GM20000 (cell line): ENCODE measurements at regions not wholly inside any gene's neighbourhood (a gene's known extent, or its start where the extent isn't known, plus 50 kb on each side); places are given as distances from the start of the nearest gene placed in this dataset.

Experiments
- DNase-seq: peaks from one replicate; pipeline ENCODE4 v3.0.0; 2012; ENCODE audit warnings: low spot score
- TF ChIP-seq, protein P1 (sequence below): IDR thresholded peaks from 2 replicates; pipeline ENCODE4 v1.5.1; 2012; ENCODE audit warnings: mild to moderate bottlenecking, control low read depth; ENCODE audit errors: extremely low read depth, missing control alignments

DNA sequence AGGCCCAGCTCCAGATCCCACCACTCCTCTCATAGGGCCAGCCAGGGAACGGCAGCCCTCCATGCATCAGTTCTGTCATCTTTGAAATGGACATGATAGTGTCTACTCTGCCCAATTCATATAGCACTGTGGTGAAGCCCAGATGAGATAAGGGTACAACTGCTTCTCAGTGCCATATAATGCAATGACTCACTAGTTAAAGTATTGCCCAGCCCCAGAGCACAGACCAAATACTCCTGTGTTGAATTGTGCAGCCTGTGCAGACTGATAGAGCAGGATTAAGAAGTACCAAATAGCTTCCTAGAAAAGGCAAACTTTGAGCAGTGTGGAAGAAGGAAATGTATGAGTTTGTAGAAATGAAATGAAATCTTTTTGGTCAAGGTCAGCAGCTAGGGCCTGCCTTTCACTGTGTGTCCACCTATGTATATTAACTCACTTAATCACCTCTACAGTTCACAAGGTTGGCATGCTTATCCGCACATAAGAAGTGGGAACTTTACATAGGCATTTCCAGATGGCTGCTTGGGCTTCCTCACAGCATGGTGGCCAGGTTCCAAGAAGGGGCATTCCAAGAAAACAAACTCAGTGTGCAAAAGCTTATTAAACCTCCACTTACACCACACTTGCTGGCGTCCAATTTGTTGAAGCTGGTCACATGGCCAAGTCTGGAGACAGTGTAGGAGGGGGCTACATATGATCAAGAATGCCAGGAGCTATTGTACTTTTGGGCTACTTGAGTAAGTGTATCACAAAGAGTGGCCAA, 102.8 kb upstream of the COPS8 start:
- TF ChIP-seq, protein P1, sequence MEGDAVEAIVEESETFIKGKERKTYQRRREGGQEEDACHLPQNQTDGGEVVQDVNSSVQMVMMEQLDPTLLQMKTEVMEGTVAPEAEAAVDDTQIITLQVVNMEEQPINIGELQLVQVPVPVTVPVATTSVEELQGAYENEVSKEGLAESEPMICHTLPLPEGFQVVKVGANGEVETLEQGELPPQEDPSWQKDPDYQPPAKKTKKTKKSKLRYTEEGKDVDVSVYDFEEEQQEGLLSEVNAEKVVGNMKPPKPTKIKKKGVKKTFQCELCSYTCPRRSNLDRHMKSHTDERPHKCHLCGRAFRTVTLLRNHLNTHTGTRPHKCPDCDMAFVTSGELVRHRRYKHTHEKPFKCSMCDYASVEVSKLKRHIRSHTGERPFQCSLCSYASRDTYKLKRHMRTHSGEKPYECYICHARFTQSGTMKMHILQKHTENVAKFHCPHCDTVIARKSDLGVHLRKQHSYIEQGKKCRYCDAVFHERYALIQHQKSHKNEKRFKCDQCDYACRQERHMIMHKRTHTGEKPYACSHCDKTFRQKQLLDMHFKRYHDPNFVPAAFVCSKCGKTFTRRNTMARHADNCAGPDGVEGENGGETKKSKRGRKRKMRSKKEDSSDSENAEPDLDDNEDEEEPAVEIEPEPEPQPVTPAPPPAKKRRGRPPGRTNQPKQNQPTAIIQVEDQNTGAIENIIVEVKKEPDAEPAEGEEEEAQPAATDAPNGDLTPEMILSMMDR = no peak
- DNase-seq = no peak

DNA sequence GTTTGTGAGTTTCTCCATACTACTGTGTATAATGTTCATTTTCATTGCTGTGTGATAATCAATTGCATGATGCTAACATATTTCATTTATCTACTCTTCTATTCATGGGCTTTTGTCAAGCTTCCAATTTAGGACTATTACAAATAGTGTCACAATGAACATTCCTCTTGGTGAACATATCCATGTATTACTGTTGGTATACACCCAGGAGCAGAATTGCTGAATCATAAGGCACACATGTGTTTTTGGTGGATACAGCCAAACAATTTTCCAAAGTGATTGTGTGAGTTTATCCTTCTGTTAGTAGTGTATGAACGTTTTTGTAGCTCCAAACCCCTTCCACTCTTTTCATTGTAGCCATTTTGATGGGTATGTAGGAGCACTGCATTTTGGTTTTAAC, 101.6 kb upstream of the COPS8 start:
- TF ChIP-seq, protein P1 = no peak
- no peak for DNase-seq

DNA sequence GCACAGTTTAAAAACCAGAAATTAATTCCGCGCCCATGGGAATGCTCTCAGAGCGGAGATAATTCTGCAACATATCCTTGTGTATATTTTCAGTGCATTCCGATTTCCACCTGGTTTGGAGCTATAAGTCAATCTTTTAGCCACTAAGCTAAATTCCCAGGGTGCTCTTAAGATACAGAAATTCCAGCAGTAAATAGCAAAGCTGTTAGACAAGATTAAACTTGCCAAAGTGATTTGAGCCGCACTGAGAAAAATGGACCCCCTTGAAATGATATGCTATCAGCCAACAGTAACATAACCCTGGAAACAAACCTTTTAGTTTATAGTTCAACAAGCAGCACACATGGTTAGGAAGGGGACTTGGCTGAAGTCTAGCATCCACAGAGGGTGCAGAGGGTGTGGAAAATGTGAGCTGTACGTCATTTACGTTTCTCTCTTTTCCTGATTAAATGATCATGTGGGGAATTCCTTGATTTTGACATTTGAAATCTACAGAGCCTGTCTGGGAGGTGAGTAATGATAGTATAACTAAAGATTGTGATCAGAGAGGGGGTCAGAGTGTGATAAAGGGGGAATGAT, 99.8 kb upstream of the COPS8 start:
- no peak for DNase-seq
- TF ChIP-seq, protein P1 = no peak

DNA sequence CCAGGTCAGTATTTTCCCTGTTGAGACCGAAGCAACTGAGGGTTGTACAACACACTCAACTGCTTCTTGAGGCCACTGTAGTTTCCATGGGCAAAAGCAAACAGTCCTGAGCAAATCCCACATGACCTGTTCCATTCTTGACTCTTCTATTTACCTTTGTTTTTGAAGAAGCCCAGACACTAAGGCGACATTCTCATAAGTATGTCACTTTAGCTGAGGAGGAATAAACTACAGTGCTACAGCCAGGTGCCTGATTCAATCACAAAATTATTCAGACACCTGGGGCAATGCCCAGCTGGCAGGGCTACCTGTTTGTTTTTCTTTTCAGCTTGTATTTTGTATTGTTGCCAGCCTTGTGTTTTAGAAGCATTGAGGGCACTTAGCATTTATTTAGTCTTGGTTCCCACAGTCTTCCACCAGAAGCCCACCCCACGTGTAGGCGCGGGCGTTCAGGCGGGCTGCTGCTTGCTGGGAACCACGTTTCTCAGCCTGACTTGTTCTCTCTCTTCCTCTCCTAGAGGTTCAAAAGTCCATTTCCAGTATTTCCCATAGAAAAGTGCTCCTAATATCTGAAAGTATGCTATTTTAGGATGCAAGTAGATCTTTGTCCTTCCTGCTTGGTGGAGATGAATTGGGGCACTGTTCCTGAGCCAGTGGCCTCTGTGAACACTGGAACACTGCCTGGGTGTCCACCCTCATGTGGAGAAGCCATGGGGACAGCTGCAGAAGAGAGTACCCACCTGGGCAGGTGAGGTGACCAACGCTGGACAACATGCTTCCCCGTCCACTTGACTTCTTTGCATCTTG, 99.0 kb upstream of the COPS8 start:
- TF ChIP-seq, protein P1 = no peak
- DNase-seq = no peak

DNA sequence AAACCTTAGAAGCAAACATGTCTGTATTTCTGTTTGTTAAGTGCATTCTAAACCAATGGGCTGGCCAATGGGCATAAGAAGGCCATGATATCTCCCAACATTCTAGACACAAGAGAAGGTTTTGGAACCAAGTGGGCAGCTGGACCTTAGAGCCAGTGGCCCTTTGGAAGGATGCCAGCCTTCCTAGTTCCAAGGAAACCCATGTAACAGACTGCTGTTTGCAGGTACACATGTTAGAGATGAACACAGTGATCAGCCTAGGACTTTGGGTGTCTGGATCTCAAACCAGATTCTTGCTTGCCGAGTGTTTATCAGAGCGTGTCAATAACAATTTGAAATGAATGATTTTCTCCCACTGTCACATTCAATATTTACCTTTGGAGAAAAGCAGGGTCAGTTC, 97.5 kb upstream of the COPS8 start:
- TF ChIP-seq, protein P1 = no peak
- no peak for DNase-seq

DNA sequence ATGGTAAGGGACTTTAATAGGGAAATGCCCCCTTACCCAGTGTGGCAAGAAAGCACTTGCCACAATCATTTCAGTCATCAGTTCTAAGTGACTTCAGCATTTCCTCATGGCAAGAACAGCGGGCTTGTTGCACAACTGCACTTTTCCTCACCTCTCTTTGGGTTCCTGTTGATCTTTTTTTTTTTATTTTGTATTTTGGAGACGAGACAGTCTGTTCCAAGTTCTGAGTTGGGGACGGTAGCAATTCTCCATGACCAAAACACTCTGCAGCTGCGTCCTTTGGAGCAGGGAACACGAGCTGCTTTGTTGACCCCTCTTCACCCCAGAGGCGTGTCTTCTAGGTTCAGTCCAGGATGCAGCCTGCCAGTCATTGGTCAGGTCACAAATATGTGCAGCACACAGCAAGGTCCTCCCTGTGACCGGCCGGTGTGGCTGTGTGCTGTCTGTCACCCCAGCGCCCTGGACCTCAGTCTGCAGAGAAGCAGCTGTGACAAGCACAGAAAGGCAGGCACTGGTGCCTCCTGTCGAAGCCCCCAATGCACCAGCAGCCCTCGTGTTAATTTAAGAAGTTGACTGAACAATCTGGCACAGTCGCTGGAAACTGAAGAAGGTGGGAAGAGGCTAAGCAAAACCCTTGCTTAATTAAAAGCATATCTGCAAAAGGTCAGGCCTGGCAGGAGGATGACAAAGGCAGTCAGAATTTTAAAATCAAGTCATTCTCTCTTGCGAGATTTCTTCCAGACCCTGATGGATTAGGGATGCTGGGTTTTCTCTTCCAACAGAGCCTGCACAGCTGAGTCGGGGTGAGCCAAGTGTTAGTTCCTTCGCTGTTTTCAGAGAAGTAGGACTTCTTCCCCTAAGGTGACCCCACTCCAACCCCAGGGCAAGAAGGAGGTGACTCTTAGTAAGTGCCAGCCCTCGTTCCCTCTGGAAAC, 96.7 kb upstream of the COPS8 start:
- TF ChIP-seq, protein P1 = no peak
- no peak for DNase-seq
